Kidney (tissue), 13 donors: ENCODE measurements at regions not wholly inside any gene's neighbourhood (a gene's known extent, or its start where the extent isn't known, plus 50 kb on each side); places are given as distances from the start of the nearest gene placed in this dataset.

Source experiments
- DNase-seq, 5 donors: peaks; one replicate each; pipeline ENCODE4 v3.0.0-alpha.2; 2013 to 2020
- FAIRE-seq: peaks from 2 replicates; lab custom pipeline; 2012; peaks lifted over from hg19 to GRCh38; lab: Jason Lieb, UNC
- H3K27ac ChIP-seq, 2 donors: one replicate each; pipeline ENCODE4 v1.7.0; 2013; ENCODE audit warnings: low read depth in 2 of 2, low read length in 2 of 2, inconsistent platforms in 1 of 2
- H3K27me3 ChIP-seq: one replicate; pipeline ENCODE4 v1.7.1; 2013; ENCODE audit warnings: low read length, inconsistent platforms; ENCODE audit not compliant: control insufficient read depth, insufficient read depth
- H3K36me3 ChIP-seq, 3 donors: one replicate each; pipeline versions ENCODE4 v1.7.0 to v1.7.1; 2013; ENCODE audit warnings: low read length in 3 of 3, control low read depth in 1 of 3, inconsistent platforms in 1 of 3; ENCODE audit not compliant: insufficient read depth in 3 of 3, control insufficient read depth in 2 of 3
- H3K4me1 ChIP-seq, 3 donors: one replicate each; pipeline versions ENCODE4 v1.7.0 to v1.7.1; 2013; ENCODE audit warnings: low read length in 3 of 3, inconsistent platforms in 1 of 3, low read depth in 1 of 3; ENCODE audit not compliant: control insufficient read depth in 2 of 3, insufficient read depth in 2 of 3
- H3K4me3 ChIP-seq, 3 donors: one replicate each; pipeline versions ENCODE4 v1.7.0 to v1.8.1; 2013; ENCODE audit warnings: low read length in 3 of 3, control low read depth in 1 of 3, inconsistent platforms in 1 of 3
- H3K9ac ChIP-seq, 3 donors: one replicate each; pipeline versions ENCODE4 v1.7.0 to v1.7.1; 2013; ENCODE audit warnings: low read length in 3 of 3, control low read depth in 1 of 3, inconsistent platforms in 1 of 3
- H3K9me3 ChIP-seq, 3 donors: one replicate each; pipeline versions ENCODE4 v1.7.0 to v1.7.1; 2013; ENCODE audit warnings: low read length in 3 of 3, control low read depth in 1 of 3, inconsistent platforms in 1 of 3; ENCODE audit not compliant: control insufficient read depth in 2 of 3, insufficient read depth in 1 of 3
- CTCF ChIP-seq: IDR thresholded peaks from 3 replicates; pipeline ENCODE4 v1.5.1; 2012; ENCODE audit warnings: mild to moderate bottlenecking, moderate library complexity, borderline replicate concordance; ENCODE audit not compliant: insufficient read depth; ENCODE audit errors: extremely low read depth
- intact Hi-C: fragments of 100-400 bp; cut with DNase I; formaldehyde crosslinking; loops from one replicate; pipeline ENCODE4 v1.11.1; 2022
- donor health status: control.
- donor health status: control.
- donor health status: control.
- donor health status: control.
- donor health status: control.
- donor health status: DM: yes; HTN: yes; CAD: no.
- donor health status: Normal renal cell carcinoma (clear cell type).

- FAIRE-seq (no peak), DNase-seq (no peak)
- no peaks in the 10 kb centered on the region for H3K27me3 ChIP-seq
- no peak overlapping the region for H3K27ac ChIP-seq
- intact Hi-C loops = no loop called here
- H3K4me1 ChIP-seq = no peaks in the 10 kb centered on the region
- H3K9ac ChIP-seq = no peak overlapping the region
- H3K36me3 ChIP-seq = no peaks in the 10 kb centered on the region
- no peak overlapping the region for H3K4me3 ChIP-seq
- no peak for TF ChIP-seq CTCF
- no peaks in the 10 kb centered on the region for H3K9me3 ChIP-seq
These were observed 394.0 kb downstream of the KCNRG start for GRCh38 chr13:50409220-50409619.

GRCh38 chr13:50410921-50411746 is 395.9 kb downstream of the KCNRG start:
- H3K27ac ChIP-seq = no peak overlapping the region
- no peak overlapping the region for H3K4me3 ChIP-seq
- intact Hi-C loops = no loop called here
- no peak overlapping the region for H3K9ac ChIP-seq
- no peaks in the 10 kb centered on the region for H3K4me1 ChIP-seq
- no peak for TF ChIP-seq CTCF
- FAIRE-seq = no peak
- no peaks in the 10 kb centered on the region for H3K27me3 ChIP-seq
- no peaks in the 10 kb centered on the region for H3K36me3 ChIP-seq
- H3K9me3 ChIP-seq = no peaks in the 10 kb centered on the region
- peak in 1 of 5 donors; percentile 82 for DNase-seq

- no peak overlapping the region for H3K4me3 ChIP-seq
- no peaks in the 10 kb centered on the region for H3K36me3 ChIP-seq
- H3K9me3 ChIP-seq = no peaks in the 10 kb centered on the region
- no peak for DNase-seq
- no peak for FAIRE-seq
- intact Hi-C loops = no loop called here
- no peaks in the 10 kb centered on the region for H3K27me3 ChIP-seq
- H3K4me1 ChIP-seq = no peaks in the 10 kb centered on the region
- no peak overlapping the region for H3K27ac ChIP-seq
- no peak overlapping the region for H3K9ac ChIP-seq
- TF ChIP-seq CTCF = no peak
These were observed 396.9 kb downstream of the KCNRG start for GRCh38 chr13:50412046-50412617.
